ENCODE measurements at regions not wholly inside any gene's neighbourhood (a gene's known extent, or its start where the extent isn't known, plus 50 kb on each side); places are given as distances from the start of the nearest gene placed in this dataset.

DNA sequence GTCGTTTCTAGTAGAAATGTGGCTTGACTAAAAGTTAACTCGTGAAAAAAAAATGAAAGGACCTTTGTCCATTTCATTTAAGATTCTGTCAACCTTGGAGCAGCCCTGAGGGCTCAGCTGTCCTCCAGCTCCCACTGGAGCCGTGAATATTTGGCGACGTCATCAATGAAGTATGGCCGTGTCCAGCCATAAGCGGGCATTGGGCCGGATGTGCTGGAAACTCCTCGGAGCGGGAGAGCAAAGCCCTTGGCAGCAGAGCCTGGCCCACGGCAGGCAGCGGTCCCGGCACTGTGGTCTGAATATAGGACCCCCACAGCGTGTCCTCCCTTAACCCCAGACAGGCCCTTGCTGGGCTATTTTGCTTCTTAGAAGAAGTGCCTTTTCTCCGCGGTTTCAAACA lies 50.0 kb downstream of the JAKMIP3 start:
- H3K4me1 ChIP-seq, result 0 out of 2 replicates have a peak, but pooled peaks cover 3% of the 10 kb centered on the region
- H3K27ac ChIP-seq, result no peak overlapping the region
- no peaks in the 10 kb centered on the region for H3K36me3 ChIP-seq
- H3K27me3 ChIP-seq, result no peaks in the 10 kb centered on the region
- DNase-seq, result peak; percentile 54 to 57
- H3K9me3 ChIP-seq (replicated peaks), result no peaks in the 10 kb centered on the region
- H3K4me3 ChIP-seq, result no peak overlapping the region

DNA sequence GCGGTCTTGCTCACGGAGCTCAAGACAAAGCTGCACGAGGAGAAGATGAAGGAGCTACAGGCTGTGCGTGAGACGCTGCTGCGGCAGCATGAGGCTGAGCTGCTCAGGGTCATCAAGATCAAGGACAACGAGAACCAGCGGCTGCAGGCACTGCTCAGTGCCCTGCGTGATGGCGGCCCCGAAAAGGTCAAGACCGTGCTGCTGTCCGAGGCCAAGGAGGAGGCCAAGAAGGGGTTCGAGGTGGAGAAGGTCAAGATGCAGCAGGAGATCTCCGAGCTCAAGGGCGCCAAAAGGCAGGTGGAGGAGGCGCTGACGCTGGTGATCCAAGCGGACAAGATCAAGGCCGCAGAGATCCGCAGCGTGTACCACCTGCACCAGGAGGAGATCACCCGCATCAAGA lies 51.4 kb downstream of the JAKMIP3 start:
- Histone ChIP-seq H3K27ac (no peak overlapping the region), H3K36me3 (no peaks in the 10 kb centered on the region), H3K4me1 (0 out of 2 replicates have a peak, but pooled peaks cover 3% of the 10 kb centered on the region), H3K9me3 (replicated peaks) (no peaks in the 10 kb centered on the region), H3K4me3 (no peak overlapping the region), H3K27me3 (no peaks in the 10 kb centered on the region)
- DNase-seq, result no peak

DNA sequence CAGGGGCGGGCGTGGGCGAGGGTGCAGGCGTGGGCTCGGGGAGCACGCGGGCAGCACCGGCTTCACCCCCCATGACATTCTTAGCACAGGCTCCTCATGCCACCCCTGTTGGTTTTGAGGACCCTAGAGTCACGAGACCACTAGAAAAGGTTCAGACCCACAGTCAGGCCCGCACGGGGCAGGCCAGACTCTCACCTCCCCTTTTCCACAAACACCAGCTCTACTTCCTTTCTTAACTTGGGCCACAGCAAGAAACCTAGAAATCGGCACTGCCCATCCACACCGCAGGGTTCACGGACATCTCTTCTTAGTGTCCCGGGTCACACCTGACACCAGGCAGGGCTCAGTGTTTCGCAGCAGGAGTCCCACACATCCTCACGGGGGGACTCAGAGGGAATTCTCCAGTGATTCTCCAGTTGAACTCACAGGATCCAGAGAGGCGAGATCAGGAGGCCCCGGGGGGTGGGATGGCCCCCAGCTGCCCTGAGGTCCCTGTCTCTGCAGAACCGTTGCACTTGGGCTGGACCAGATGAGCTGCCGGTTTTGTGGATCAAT lies 52.0 kb downstream of the JAKMIP3 start:
- Histone ChIP-seq H3K27ac (no peak overlapping the region), H3K4me1 (0 out of 2 replicates have a peak, but pooled peaks cover 3% of the 10 kb centered on the region), H3K9me3 (replicated peaks) (no peaks in the 10 kb centered on the region), H3K4me3 (no peak overlapping the region), H3K27me3 (no peaks in the 10 kb centered on the region), H3K36me3 (no peaks in the 10 kb centered on the region)
- DNase-seq, result no peak

DNA sequence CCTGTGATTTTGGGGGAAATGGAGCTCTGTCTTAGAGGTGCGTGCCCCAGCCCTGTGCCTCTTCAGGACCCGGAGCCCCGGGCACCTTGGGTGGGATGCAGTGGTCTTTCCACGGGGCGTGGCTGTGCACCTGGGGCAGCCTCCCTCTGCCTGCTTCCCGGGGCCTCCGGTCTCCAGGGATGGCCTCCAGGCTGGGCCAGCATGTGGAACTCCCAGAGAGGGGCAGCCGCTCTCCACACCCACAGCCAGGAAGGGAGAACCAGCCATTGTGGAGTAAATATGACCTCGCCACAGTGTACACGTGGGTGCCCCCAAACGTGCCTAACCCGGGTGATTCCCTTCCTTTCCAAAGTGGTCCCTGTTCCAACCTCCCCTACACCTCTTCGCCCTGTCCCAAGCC lies 52.6 kb downstream of the JAKMIP3 start:
- no peak overlapping the region for H3K4me3 ChIP-seq
- H3K36me3 ChIP-seq, result no peaks in the 10 kb centered on the region
- no peaks in the 10 kb centered on the region for H3K27me3 ChIP-seq
- H3K9me3 ChIP-seq (replicated peaks), result no peaks in the 10 kb centered on the region
- H3K4me1 ChIP-seq, result 0 out of 2 replicates have a peak, but pooled peaks cover 3% of the 10 kb centered on the region
- H3K27ac ChIP-seq, result no peak overlapping the region
- no peak for DNase-seq

DNA sequence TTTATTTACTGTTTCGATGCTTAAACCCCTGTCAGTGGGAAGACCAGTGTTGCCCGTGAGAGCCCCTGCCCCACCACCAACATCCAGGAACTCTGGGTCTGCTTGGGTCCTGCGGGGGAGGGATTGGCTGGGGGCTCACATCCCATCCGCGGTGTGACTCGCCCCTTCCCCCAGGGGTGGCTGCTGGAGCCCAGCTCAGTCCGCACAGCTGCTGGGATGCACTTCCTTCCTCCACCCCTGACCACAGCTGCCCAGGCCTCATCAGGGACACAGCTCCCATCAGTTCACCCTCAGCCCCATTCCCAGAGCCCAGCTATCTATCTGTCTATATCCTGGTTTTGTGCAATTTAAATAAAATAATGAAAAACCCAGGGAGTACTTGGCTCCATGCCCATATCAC lies 54.5 kb downstream of the JAKMIP3 start:
- H3K27ac ChIP-seq, result no peak overlapping the region
- no peaks in the 10 kb centered on the region for H3K9me3 ChIP-seq (replicated peaks)
- no peaks in the 10 kb centered on the region for H3K36me3 ChIP-seq
- H3K4me3 ChIP-seq, result no peak overlapping the region
- DNase-seq, result peak; percentile 11 to 21
- no peaks in the 10 kb centered on the region for H3K27me3 ChIP-seq
- 0 out of 2 replicates have a peak, but pooled peaks cover 3% of the 10 kb centered on the region for H3K4me1 ChIP-seq

DNA sequence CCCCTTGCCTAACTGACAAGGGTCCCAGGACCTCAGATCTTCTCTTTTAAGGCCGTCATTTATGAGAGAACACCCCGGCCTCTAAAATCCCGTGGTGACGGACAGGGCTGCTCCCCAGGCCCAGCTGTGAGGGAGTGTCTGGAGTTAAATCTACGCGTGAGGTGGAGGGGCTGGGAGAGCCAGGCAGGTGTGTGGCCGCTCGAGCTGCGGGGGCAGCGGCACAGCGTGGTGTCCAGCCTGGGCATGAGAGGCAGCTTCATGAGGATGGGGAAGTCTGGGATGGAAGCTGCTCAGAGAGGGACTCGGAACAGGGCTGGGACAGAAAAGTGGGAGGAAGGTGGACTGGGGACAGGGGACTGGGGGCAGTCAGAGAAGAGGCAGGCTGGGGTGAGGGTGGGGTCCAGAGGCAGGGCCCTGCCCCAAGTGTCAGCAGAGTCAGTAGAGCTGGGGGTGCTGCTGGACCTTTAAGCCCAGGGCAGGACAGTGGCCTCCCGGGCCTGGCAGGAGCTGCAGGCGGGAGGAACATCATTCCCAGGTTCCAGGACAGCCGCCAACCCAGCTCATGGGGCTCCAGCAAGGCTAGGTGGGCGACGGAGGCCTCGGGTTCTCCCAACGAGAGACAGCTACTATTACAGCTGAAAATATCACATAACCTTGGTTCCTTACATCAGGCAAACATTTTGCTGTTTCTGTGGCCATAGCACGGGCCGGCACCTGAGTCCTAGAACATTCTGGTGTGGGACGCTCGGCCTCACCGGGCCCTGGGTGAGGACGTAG lies 55.2 kb downstream of the JAKMIP3 start:
- no peak for DNase-seq
- no peaks in the 10 kb centered on the region for H3K36me3 ChIP-seq

DNA sequence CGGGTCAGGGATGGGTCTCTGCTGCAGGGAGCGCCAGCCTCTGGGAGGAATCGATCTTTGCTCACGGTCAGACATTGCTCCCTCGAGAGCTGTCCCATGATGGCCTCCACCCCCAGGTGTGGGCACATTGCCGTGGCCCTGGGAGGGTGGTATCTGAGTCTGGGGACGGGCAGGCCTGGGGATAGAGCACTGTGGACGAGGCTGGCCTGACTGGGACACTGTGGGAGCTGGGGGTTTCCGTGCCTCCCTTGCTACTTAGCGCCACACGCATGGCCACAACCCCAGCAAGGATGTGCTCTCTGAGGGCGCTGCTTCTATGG lies 55.7 kb downstream of the JAKMIP3 start:
- no peak for DNase-seq
- H3K4me3 ChIP-seq, result no peak overlapping the region
- H3K4me1 ChIP-seq, result 0 out of 2 replicates have a peak, but pooled peaks cover 3% of the 10 kb centered on the region
- H3K27me3 ChIP-seq, result no peaks in the 10 kb centered on the region
- no peak overlapping the region for H3K27ac ChIP-seq
- no peaks in the 10 kb centered on the region for H3K36me3 ChIP-seq
- H3K9me3 ChIP-seq (replicated peaks), result no peaks in the 10 kb centered on the region

More for the DNA sequence above, 55.2 kb downstream of the JAKMIP3 start:
- H3K4me1 ChIP-seq, result 0 out of 2 replicates have a peak, but pooled peaks cover 3% of the 10 kb centered on the region
- no peaks in the 10 kb centered on the region for H3K27me3 ChIP-seq
- no peak overlapping the region for H3K4me3 ChIP-seq
- no peaks in the 10 kb centered on the region for H3K9me3 ChIP-seq (replicated peaks)
- no peak overlapping the region for H3K27ac ChIP-seq

DNA sequence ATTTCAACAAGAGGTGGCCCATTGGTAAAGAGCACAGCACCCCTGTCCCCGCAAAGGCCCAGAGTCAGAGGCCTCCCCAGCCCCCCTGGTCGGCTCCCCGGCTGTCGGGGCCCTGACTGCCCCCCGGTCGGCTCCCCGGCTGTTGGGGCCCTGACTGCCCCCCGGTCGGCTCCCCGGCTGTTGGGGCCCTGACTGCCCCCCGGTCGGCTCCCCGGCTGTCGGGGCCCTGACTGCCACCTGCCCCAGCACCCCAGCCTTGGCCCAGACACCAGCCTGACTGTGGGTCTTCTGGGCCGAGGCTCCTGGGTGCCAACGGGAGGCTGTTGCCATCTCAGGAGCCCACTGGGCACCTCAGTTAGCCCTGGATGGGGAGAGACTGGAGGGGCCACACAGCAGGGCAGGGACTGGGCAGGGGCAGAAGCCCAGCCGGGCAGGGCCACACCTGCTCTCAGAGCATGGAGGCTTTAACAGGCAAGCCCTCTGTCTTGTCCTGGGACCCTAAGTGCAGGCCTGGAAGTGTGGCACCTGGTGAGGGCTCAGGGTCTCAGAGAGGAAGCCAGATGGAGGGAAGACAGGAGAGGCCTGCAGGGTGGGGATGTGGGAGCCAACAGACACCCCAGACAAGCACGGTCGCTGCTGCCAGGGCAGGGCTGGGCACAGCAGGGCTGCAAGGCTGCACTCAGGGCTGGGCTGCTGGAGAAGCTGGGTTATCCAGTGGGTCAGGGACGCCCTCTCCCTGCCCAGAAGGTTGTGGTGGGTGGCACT lies 56.5 kb downstream of the JAKMIP3 start:
- no peak for DNase-seq
- Histone ChIP-seq H3K4me3 (no peak overlapping the region), H3K27me3 (no peaks in the 10 kb centered on the region), H3K9me3 (replicated peaks) (no peaks in the 10 kb centered on the region), H3K27ac (no peak overlapping the region), H3K36me3 (no peaks in the 10 kb centered on the region), H3K4me1 (0 out of 2 replicates have a peak, but pooled peaks cover 3% of the 10 kb centered on the region)

DNA sequence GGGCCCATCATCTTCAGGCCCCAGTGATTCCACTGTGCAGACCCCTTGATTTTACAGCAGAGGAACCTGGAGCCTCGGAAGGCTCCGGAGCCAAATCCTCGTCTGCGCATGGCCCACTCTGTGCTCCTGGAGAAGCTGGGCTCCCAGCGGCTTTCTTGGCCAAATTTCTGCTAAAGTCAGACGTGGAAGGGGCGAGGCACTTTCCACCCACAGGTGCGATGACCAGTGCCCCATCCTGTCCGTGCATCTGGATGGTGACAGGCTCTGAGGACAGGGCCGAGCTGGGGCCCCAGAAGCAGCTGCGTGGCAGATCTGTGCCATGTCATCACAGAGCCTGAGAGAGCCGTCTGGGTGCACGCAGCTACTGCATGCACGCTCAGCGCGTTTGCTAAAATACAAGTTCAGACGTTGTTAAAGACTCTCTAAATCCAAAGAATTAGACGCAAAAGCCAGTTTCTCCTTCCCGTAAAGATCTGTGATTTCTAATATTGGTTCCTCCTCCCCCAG lies 57.2 kb downstream of the JAKMIP3 start:
- Histone ChIP-seq H3K27me3 (no peaks in the 10 kb centered on the region), H3K4me1 (0 out of 2 replicates have a peak, but pooled peaks cover 3% of the 10 kb centered on the region), H3K36me3 (no peaks in the 10 kb centered on the region), H3K4me3 (no peak overlapping the region), H3K9me3 (replicated peaks) (no peaks in the 10 kb centered on the region), H3K27ac (no peak overlapping the region)
- DNase-seq, result no peak

DNA sequence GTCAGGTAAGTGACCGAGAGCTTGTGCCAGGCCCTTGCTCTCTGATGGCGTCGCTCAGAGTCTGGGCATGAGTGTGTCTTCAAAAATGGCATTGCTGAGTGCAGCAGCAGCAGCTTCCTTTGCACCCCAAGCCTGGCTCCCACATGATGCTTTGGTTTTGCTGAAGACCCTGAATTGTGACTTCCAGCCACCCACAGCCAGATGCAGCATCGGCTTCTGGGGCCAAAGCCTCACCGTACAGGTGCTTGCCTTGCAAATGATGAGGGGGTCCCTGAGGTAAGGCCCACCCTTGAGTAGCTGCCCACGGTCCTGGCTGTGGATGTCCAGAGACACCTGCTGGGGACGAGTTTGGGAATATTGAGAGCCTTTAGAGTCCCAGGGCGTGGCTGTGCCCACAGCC lies 57.9 kb downstream of the JAKMIP3 start:
- no peak for DNase-seq
- no peak overlapping the region for H3K4me3 ChIP-seq
- H3K4me1 ChIP-seq, result 0 out of 2 replicates have a peak, but pooled peaks cover 3% of the 10 kb centered on the region
- no peaks in the 10 kb centered on the region for H3K27me3 ChIP-seq
- no peaks in the 10 kb centered on the region for H3K9me3 ChIP-seq (replicated peaks)
- H3K36me3 ChIP-seq, result no peaks in the 10 kb centered on the region
- no peak overlapping the region for H3K27ac ChIP-seq

DNA sequence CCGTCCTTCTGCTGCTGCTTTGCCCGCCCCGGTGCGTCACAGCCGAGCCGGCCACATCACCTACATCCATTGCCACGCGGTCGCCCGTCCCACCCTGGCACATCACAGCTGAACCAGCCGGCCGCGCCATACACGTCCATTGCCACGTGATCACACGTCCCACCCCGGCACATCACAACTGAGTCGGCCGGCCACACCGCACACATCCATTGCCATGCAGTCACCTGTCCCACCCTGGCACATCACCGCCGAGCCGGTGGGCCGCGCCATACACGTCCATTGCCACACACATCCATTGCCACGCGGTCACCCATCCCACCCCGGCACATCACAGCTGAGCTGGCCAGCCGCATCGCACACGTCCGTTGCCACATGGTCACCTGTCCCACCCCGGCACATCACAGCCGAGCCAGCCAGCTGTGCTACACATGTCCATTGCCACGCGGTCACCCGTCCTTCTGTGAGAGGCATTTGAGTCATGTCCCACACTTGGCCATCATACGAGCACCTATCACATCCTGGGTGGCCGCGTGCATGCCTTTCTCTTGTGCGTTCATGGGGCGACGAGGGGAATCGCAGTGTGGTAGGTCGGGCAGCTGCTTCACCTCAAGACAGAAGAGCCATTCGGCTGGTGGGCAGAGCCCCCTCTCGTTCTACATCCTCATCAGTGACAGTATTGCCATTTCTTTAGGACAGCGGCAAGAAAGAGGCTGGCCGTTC lies 58.6 kb downstream of the JAKMIP3 start:
- H3K27me3 ChIP-seq, result no peaks in the 10 kb centered on the region
- H3K4me1 ChIP-seq, result 0 out of 2 replicates have a peak, but pooled peaks cover 3% of the 10 kb centered on the region
- H3K27ac ChIP-seq, result no peak overlapping the region
- DNase-seq, result no peak
- H3K36me3 ChIP-seq, result no peaks in the 10 kb centered on the region
- H3K4me3 ChIP-seq, result no peak overlapping the region
- no peaks in the 10 kb centered on the region for H3K9me3 ChIP-seq (replicated peaks)

DNA sequence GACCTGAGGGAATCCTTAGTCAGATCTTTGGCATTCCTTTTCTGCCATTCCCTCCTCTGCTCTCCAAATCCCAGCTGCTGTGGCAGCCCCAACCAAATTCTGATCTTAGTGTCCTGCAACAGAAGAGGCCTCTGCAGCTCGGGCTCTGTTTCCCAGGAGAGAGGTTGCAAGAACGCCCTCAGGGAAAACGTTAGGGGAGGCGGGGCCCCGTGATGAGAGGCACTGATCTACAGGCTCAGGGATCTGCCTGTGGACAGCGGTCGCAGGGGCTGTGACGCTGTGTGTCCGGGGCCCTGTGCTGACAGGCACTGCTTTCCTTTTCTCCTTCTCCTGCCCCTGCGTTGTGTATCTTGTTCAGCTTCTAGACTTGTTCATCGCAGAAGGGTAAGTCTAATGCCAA lies 57.3 kb upstream of the DPYSL4 start:
- no peak overlapping the region for H3K4me3 ChIP-seq
- DNase-seq, result peak in 1 of 2 experiments; percentile 10
- H3K27me3 ChIP-seq, result no peaks in the 10 kb centered on the region
- no peaks in the 10 kb centered on the region for H3K36me3 ChIP-seq
- 0 out of 2 replicates have a peak, but pooled peaks cover 3% of the 10 kb centered on the region for H3K4me1 ChIP-seq
- no peak overlapping the region for H3K27ac ChIP-seq
- H3K9me3 ChIP-seq (replicated peaks), result no peaks in the 10 kb centered on the region

DNA sequence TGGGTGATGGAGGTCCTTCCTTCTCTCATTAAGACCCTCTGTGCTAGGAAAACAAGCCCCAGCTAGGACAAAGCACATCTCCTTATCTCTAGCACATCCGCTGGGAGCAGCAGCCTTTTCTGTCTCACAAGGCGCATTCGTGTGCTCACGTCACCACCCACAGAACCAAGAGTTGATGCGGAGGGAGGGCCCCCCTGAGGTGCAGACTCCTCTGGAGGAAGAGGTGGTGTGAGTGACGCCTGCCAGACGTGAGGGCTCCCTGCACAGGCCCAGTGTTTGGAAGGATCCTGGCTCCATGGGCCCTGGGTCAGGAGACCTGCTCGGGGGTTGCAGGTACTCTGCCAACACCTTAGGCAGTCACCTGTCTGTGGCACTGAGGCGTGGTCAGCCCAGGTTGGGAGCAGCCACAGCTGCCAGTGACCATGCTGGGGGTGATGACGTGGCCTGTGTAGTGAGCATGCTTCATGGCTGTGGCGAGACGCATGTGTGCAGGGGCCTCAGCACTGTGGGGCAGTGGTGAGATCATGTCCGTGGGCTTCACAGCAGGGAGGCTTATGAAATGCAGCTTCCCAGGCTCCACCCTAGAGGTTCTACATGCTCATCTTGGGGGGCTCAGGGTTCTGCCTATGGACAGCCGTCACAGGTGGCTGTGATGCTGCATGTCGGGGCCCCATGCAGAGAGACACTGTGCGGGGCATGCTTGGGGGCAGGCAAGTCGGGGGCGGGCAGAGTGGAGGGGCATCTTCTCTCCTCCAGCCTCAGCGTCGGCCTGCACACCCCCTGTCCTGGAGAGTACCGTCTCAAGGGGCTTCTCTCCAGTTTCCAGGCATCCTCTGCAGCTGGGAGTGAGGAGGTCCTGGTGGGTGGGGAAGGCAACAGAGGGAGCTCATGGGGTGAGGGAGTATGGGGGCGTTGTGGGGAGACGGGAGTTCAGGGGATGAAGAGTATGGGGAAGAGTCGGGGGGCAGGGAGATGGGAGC lies 56.2 kb upstream of the DPYSL4 start:
- 0 out of 2 replicates have a peak, but pooled peaks cover 3% of the 10 kb centered on the region for H3K4me1 ChIP-seq
- H3K27me3 ChIP-seq, result no peaks in the 10 kb centered on the region
- H3K4me3 ChIP-seq, result no peak overlapping the region
- DNase-seq, result no peak
- no peaks in the 10 kb centered on the region for H3K9me3 ChIP-seq (replicated peaks)
- no peaks in the 10 kb centered on the region for H3K36me3 ChIP-seq
- no peak overlapping the region for H3K27ac ChIP-seq

Measured in SJCRH30 (cell line).